ENCODE measurements at regions not wholly inside any gene's neighbourhood (a gene's known extent, or its start where the extent isn't known, plus 50 kb on each side); places are given as distances from the start of the nearest gene placed in this dataset.

- no peak overlapping the region for H3K4me3 ChIP-seq (ENCODE audit: insufficient read length, low read depth)
- no peak for TF ChIP-seq ZNF274 (IDR thresholded peaks at IDR 0.05; ENCODE audit: low read depth, low read length)
- TF ChIP-seq SUZ12 (IDR thresholded peaks at IDR 0.05; ENCODE audit: extremely low read depth, insufficient read depth, insufficient read length), result no peak
- TF ChIP-seq YY1 (IDR thresholded peaks at IDR 0.05; ENCODE audit: insufficient read depth, insufficient read length), result no peak
- H3K9ac ChIP-seq (ENCODE audit: insufficient read length, low read depth), result no peak overlapping the region
- H3K27me3 ChIP-seq (ENCODE audit: insufficient read depth, insufficient read length), result no peaks in the 10 kb centered on the region
- no peaks in the 10 kb centered on the region for H3K36me3 ChIP-seq (ENCODE audit: insufficient read depth, insufficient read length, low read length)
- H3K9me3 ChIP-seq (ENCODE audit: insufficient read depth, low read length), result no peaks in the 10 kb centered on the region
- H3K4me1 ChIP-seq (ENCODE audit: insufficient read depth, insufficient read length), result no peaks in the 10 kb centered on the region
- DNase-seq (ENCODE audit: low read depth, low spot score), result no peak
Measured at GRCh38 chr7:49367072-49367471, 406.4 kb upstream of the VWC2 start.

- H3K4me3 ChIP-seq (ENCODE audit: insufficient read length, low read depth), result no peak overlapping the region
- DNase-seq (ENCODE audit: low read depth, low spot score), result no peak
- H3K4me1 ChIP-seq (ENCODE audit: insufficient read depth, insufficient read length), result no peaks in the 10 kb centered on the region
- H3K9ac ChIP-seq (ENCODE audit: insufficient read length, low read depth), result no peak overlapping the region
- no peaks in the 10 kb centered on the region for H3K27me3 ChIP-seq (ENCODE audit: insufficient read depth, insufficient read length)
- no peak for TF ChIP-seq SUZ12 (IDR thresholded peaks at IDR 0.05; ENCODE audit: extremely low read depth, insufficient read depth, insufficient read length)
- TF ChIP-seq YY1 (IDR thresholded peaks at IDR 0.05; ENCODE audit: insufficient read depth, insufficient read length), result no peak
- TF ChIP-seq ZNF274 (IDR thresholded peaks at IDR 0.05; ENCODE audit: low read depth, low read length), result no peak
- peaks cover 6% of the 10 kb centered on the region; the same call in 1 of the 2 replicates for H3K9me3 ChIP-seq (ENCODE audit: insufficient read depth, low read length)
- no peaks in the 10 kb centered on the region for H3K36me3 ChIP-seq (ENCODE audit: insufficient read depth, insufficient read length, low read length)
Measured at GRCh38 chr7:49371771-49372170, 401.7 kb upstream of the VWC2 start.

- Histone ChIP-seq H3K27me3 (ENCODE audit: insufficient read depth, insufficient read length) (no peaks in the 10 kb centered on the region), H3K9me3 (ENCODE audit: insufficient read depth, low read length) (peaks cover 43% of the 10 kb centered on the region), H3K9ac (ENCODE audit: insufficient read length, low read depth) (no peak overlapping the region), H3K4me3 (ENCODE audit: insufficient read length, low read depth) (no peak overlapping the region), H3K36me3 (ENCODE audit: insufficient read depth, insufficient read length, low read length) (no peaks in the 10 kb centered on the region), H3K4me1 (ENCODE audit: insufficient read depth, insufficient read length) (no peaks in the 10 kb centered on the region)
- TF ChIP-seq ZNF274 (IDR thresholded peaks at IDR 0.05; ENCODE audit: low read depth, low read length), result no peak
- TF ChIP-seq YY1 (IDR thresholded peaks at IDR 0.05; ENCODE audit: insufficient read depth, insufficient read length), result no peak
- TF ChIP-seq SUZ12 (IDR thresholded peaks at IDR 0.05; ENCODE audit: extremely low read depth, insufficient read depth, insufficient read length), result no peak
- peak; percentile 18 for DNase-seq (ENCODE audit: low read depth, low spot score)
Measured at GRCh38 chr7:49376817-49377375, 396.5 kb upstream of the VWC2 start.

GRCh38 chr7:49386792-49387191, 386.6 kb upstream of the VWC2 start:
- no peaks in the 10 kb centered on the region for H3K36me3 ChIP-seq (ENCODE audit: insufficient read depth, insufficient read length, low read length)
- TF ChIP-seq SUZ12 (IDR thresholded peaks at IDR 0.05; ENCODE audit: extremely low read depth, insufficient read depth, insufficient read length), result no peak
- TF ChIP-seq YY1 (IDR thresholded peaks at IDR 0.05; ENCODE audit: insufficient read depth, insufficient read length), result no peak
- TF ChIP-seq ZNF274 (IDR thresholded peaks at IDR 0.05; ENCODE audit: low read depth, low read length), result no peak
- H3K4me3 ChIP-seq (ENCODE audit: insufficient read length, low read depth), result no peak overlapping the region
- no peak overlapping the region for H3K9ac ChIP-seq (ENCODE audit: insufficient read length, low read depth)
- H3K9me3 ChIP-seq (ENCODE audit: insufficient read depth, low read length), result peaks cover 9% of the 10 kb centered on the region; the same call in 1 of the 2 replicates
- no peaks in the 10 kb centered on the region for H3K4me1 ChIP-seq (ENCODE audit: insufficient read depth, insufficient read length)
- H3K27me3 ChIP-seq (ENCODE audit: insufficient read depth, insufficient read length), result no peaks in the 10 kb centered on the region
- no peak for DNase-seq (ENCODE audit: low read depth, low spot score)

GRCh38 chr7:49389871-49390479, 383.5 kb upstream of the VWC2 start:
- Histone ChIP-seq H3K4me3 (ENCODE audit: insufficient read length, low read depth) (no peak overlapping the region), H3K9ac (ENCODE audit: insufficient read length, low read depth) (no peak overlapping the region), H3K4me1 (ENCODE audit: insufficient read depth, insufficient read length) (no peaks in the 10 kb centered on the region), H3K27me3 (ENCODE audit: insufficient read depth, insufficient read length) (no peaks in the 10 kb centered on the region), H3K9me3 (ENCODE audit: insufficient read depth, low read length) (peaks cover 9% of the 10 kb centered on the region; the same call in 1 of the 2 replicates), H3K36me3 (ENCODE audit: insufficient read depth, insufficient read length, low read length) (no peaks in the 10 kb centered on the region)
- DNase-seq (ENCODE audit: low read depth, low spot score), result no peak
- TF ChIP-seq SUZ12 (IDR thresholded peaks at IDR 0.05; ENCODE audit: extremely low read depth, insufficient read depth, insufficient read length), result no peak
- no peak for TF ChIP-seq ZNF274 (IDR thresholded peaks at IDR 0.05; ENCODE audit: low read depth, low read length)
- no peak for TF ChIP-seq YY1 (IDR thresholded peaks at IDR 0.05; ENCODE audit: insufficient read depth, insufficient read length)

- no peak for DNase-seq (ENCODE audit: low read depth, low spot score)
- H3K9ac ChIP-seq (ENCODE audit: insufficient read length, low read depth), result no peak overlapping the region
- TF ChIP-seq SUZ12 (IDR thresholded peaks at IDR 0.05; ENCODE audit: extremely low read depth, insufficient read depth, insufficient read length) (no peak), YY1 (IDR thresholded peaks at IDR 0.05; ENCODE audit: insufficient read depth, insufficient read length) (no peak), ZNF274 (IDR thresholded peaks at IDR 0.05; ENCODE audit: low read depth, low read length) (no peak)
Measured at GRCh38 chr7:49396229-49396628, 377.2 kb upstream of the VWC2 start.

GRCh38 chr7:49397750-49398149, 375.7 kb upstream of the VWC2 start:
- H3K9ac ChIP-seq (ENCODE audit: insufficient read length, low read depth), result no peak overlapping the region
- no peaks in the 10 kb centered on the region for H3K4me1 ChIP-seq (ENCODE audit: insufficient read depth, insufficient read length)
- H3K4me3 ChIP-seq (ENCODE audit: insufficient read length, low read depth), result no peak overlapping the region
- H3K9me3 ChIP-seq (ENCODE audit: insufficient read depth, low read length), result no peaks in the 10 kb centered on the region
- TF ChIP-seq ZNF274 (IDR thresholded peaks at IDR 0.05; ENCODE audit: low read depth, low read length) (no peak), SUZ12 (IDR thresholded peaks at IDR 0.05; ENCODE audit: extremely low read depth, insufficient read depth, insufficient read length) (no peak), YY1 (IDR thresholded peaks at IDR 0.05; ENCODE audit: insufficient read depth, insufficient read length) (no peak)
- H3K27me3 ChIP-seq (ENCODE audit: insufficient read depth, insufficient read length), result no peaks in the 10 kb centered on the region
- DNase-seq (ENCODE audit: low read depth, low spot score), result no peak
- H3K36me3 ChIP-seq (ENCODE audit: insufficient read depth, insufficient read length, low read length), result no peaks in the 10 kb centered on the region

More at GRCh38 chr7:49396229-49396628, 377.2 kb upstream of the VWC2 start:
- Histone ChIP-seq H3K36me3 (ENCODE audit: insufficient read depth, insufficient read length, low read length) (no peaks in the 10 kb centered on the region), H3K4me1 (ENCODE audit: insufficient read depth, insufficient read length) (no peaks in the 10 kb centered on the region), H3K9me3 (ENCODE audit: insufficient read depth, low read length) (no peaks in the 10 kb centered on the region), H3K4me3 (ENCODE audit: insufficient read length, low read depth) (no peak overlapping the region), H3K27me3 (ENCODE audit: insufficient read depth, insufficient read length) (no peaks in the 10 kb centered on the region)
